NCI-H1048 (cell line): ENCODE measurements at regions not wholly inside any gene's neighbourhood (a gene's known extent, or its start where the extent isn't known, plus 50 kb on each side); places are given as distances from the start of the nearest gene placed in this dataset.
"Not testable (repeated sequence)": the region's sequence is repeated elsewhere in the genome, so short reads cannot be mapped to it uniquely, and the experiment has no call there.

Experiments used
- DNase-seq: peaks from one replicate; lab custom pipeline; 2025; lab: John Stamatoyannopoulos, UW

- no peak for DNase-seq
These were observed 598.3 kb downstream of the EFNA5 start for GRCh38 chr5:107072440-107072839.

DNA sequence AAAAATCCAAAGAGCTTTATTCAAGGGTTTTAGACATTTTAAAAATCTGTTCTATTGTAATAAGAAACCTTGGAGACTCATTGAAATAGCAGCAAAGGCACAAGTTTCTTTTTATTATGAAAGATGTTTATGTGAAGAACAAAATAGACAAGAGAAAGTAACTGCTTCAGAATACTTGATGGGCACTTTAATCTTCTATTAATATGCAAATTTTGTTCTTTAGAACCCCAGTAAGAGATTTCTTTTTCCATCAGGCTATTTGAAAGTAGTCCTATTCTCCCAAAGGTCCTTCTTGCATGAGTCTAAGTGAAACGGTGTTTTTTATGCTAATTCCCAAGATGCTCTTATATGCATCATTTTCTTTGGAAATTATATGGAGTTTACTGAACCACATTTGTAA, 602.0 kb downstream of the EFNA5 start:
- DNase-seq = no peak

DNA sequence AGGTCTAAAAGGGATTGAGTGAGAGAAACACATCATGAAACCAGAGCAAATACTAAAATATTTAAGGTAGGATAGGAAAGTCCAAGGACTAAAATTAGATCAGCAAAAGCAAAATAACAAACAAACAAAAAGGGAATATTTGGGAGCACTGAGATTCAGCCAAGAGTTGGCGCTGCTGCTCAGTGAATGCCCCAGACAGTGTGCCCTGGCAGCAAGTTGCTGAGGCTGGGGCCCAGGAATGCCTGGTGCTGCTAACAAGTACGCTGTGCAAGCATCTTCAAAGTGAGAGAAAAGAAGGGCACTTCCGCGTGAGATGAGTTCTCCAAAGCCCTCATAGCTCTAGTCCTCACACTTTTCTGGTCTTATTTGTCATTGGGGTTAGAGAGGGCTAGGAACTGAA, 603.3 kb downstream of the EFNA5 start:
- DNase-seq = no peak

DNA sequence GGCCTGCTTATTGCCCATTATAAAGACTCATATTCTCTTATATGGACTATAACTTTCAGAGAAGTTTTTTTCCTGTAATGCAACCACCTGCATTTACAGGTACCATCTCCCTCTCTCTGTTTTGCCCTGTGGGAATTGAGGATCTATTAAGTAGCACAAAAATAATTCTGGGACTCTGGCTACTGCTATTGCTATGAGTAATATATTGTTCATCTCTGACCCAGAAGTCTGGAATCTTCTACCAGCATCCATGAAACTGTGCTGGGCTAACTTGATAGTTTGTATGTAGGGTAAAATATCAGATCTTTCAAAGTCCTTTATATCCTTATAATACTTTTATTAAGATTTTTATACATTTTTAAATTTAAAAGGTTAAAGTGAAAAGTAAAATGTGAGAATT, 607.2 kb downstream of the EFNA5 start:
- no peak for DNase-seq

- no peak for DNase-seq
These were observed 611.9 kb downstream of the EFNA5 start for GRCh38 chr5:107058803-107059202.

DNA sequence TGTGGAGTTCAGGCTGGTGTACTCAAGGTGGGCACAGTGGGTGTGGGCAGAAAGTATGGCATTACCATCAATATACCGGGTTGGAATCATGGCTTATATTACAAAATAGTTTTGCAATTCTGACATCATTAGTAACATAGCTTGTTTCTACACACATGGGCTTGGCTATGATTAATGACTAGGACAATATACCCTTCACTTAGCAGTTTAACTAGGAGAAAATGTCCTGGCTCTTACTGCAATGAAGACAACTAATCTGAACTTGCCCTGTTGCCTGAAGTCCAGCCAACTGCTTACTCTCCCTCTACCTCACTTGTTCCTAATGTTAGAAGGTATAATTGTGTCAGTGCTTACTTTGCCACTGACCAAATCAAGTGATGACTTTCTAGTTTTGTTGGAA, 612.5 kb downstream of the EFNA5 start:
- DNase-seq = no peak

- DNase-seq = no peak
These were observed 614.5 kb downstream of the EFNA5 start for GRCh38 chr5:107056278-107056677.

DNA sequence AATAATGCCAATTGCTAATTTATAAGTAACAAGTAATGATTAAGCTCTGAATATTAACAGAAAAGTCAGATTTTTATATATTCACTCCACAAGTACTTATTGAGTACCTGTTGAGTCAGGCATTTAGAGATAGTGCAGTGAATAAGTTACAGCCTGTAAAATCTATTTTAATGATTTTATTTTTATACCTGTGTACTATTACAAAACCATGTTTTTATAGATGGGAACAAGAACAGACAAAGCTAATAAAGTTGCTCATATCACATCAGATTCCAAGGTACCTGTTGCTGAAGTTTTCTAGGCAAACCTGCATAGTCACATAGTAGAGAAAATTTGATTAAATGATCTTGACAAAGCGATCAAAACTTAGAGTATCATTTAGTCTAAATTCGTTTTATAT, 623.7 kb downstream of the EFNA5 start:
- no peak for DNase-seq

DNA sequence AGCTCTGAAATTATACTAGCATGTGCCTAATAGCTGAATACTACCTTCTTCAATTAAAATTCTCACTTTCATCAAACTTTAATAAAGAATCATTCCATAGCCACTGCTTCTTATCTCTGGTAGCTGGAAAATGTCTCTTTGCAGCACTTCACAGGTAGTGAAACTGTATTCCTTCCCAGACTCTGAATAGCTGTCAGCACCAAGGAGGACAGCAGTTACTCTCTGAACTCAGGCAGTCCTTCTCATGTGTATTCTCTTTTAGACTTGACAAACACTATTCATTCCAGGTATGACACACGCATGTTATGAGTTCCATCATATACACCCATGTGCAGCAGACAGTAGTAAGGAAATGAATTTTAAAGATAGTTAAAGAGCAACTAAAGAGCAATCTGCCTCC, 627.1 kb downstream of the EFNA5 start:
- DNase-seq = no peak

DNA sequence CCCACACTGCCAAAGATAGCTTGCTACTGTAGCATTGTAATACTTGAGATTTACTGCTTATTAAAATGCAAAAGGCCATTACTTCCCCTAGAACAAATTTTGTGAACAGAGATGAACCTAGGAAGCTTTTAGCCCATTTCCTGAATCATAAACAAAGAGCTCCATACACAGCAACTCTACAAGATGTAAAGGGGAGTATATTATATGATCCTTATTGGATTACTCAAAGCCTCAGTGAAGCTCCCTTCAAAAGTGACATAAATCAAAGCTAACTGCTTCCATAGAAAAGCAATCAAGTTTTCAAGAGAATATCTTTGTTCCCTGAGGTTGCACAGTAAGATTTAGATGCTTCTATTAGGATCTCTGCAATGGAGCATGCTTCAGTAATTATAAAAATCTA, 629.8 kb downstream of the EFNA5 start:
- no peak for DNase-seq

- no peak for DNase-seq
These were observed 638.1 kb downstream of the EFNA5 start for GRCh38 chr5:107032629-107033028.

- DNase-seq = no peak
These were observed 641.8 kb downstream of the EFNA5 start for GRCh38 chr5:107028938-107029337.

- no peak for DNase-seq
These were observed 644.8 kb downstream of the EFNA5 start for GRCh38 chr5:107025712-107026497.

- DNase-seq = no peak
These were observed 647.0 kb downstream of the EFNA5 start for GRCh38 chr5:107023732-107024131.

GRCh38 chr5:107021575-107021974, 649.2 kb downstream of the EFNA5 start:
- no peak for DNase-seq

DNA sequence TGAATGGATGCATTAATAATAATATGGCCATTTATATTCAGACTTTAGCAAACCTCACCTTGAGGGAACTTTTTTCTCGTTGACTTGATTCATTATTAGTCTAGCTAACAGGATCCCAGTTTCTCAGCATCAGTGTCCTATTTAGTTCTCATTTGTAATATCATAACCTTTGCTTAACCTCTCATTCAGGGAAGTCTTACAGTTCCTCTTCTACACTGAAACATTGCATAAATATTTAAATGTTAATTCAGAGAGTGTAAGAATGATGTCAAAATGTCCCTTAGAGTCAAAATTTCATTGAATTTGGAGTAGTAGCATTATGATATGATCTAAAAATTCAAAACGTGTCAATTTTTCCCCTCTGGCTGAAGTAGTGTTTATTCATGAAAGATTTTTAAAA, 650.1 kb downstream of the EFNA5 start:
- DNase-seq = no peak

- no peak for DNase-seq
These were observed 653.1 kb downstream of the EFNA5 start for GRCh38 chr5:107017616-107018015.

- DNase-seq = no peak
These were observed 658.4 kb downstream of the EFNA5 start for GRCh38 chr5:107012371-107012770.

DNA sequence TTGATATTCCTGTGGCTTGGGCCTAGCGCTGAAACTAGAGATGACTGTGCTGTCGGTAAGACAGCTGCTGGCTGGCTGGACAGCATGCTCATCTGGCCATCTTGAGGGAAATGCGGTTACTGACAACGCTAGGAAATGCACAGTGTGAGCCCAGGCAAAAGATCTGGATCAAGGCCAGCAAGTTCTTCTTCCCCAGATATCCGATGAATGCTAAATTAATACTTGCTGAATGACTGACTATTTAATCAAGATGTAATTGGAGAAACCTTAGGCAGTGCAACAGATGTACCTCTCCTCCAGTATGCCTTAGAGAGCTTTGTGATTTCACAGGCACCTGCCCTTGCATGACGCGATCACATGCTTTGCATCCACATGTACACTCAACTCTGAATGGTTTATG, 659.1 kb downstream of the EFNA5 start:
- DNase-seq = no peak

DNA sequence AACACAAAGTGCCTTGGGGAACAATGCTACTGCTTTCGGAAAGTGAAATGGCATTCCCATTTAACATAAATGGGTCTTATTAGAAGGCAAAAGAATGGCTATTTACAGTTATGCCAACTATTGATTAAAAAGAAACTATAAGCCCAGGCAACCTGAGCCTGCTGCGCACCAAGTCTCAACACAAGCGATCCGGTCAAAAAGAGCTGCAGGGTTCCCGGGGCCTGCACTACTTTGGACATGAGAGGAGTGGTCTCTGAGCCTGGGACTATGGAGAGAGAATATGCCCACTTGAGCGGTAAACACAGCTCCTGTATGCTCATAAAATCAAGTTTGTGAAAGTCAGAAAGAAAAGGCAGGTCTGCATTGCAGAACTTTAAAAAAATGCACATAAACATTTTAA, 660.7 kb downstream of the EFNA5 start:
- DNase-seq = no peak

GRCh38 chr5:107005653-107006052, 665.1 kb downstream of the EFNA5 start:
- DNase-seq = no peak

DNA sequence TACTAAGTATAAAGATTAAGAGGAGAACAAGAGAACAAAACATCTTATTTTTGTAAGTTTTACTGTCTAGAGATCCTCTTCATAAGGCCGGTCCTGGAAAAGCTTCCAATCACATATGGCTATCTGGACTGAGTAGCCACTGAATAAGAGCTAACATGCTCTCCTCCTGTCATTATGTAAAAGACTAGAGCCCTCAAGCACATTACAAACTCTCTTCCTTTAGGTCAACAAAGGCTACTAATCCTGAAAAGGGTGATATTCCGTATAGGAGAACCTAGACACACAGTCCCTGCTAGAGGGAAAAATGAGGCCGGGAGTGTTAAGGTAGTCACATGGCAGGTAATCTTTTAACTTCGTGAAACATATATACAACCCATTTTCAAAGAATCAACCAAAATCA, 665.6 kb downstream of the EFNA5 start:
- no peak for DNase-seq

GRCh38 chr5:107002115-107002514, 668.6 kb downstream of the EFNA5 start:
- DNase-seq = no peak

DNA sequence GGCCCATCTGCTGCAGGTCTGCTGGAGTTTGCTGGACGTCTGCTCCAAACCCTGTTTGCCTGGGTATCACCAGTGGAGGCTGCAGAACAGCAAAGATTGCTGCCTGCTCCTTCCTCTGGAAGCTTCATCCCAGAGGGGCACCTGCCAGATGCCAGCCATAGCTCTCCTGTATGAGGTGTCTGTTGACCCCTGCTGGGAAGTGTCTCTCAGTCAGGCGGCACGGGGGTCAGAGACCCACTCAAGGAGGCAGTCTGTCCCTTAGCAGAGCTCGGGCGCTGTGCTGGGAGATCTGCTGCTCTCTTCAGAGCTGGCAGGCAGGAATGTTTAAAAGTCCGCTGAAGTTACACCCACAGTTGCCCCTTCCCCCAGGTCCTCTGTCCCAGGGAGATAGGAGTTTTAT, 671.2 kb downstream of the EFNA5 start:
- not testable (repeated sequence) for DNase-seq
